SH-SY5Y (cell line): ENCODE measurements at regions not wholly inside any gene's neighbourhood (a gene's known extent, or its start where the extent isn't known, plus 50 kb on each side); places are given as distances from the start of the nearest gene placed in this dataset.

ENCODE experiments used
- GATA2 ChIP-seq: IDR thresholded peaks from 2 replicates; pipeline ENCODE4 v1.6.1; 2011; ENCODE audit warnings: mild to moderate bottlenecking, low read depth, low read length
- GATA3 ChIP-seq: IDR thresholded peaks from 2 replicates; pipeline ENCODE4 v1.6.1; 2011; ENCODE audit warnings: low read depth, mild to moderate bottlenecking, low read length, moderate library complexity

GRCh38 chrX:107547621-107548020 is 80.7 kb upstream of the PRPS1 start:
- TF ChIP-seq GATA3: no peak
- TF ChIP-seq GATA2: no peak
